GM12892 (cell line): ENCODE measurements at regions not wholly inside any gene's neighbourhood (a gene's known extent, or its start where the extent isn't known, plus 50 kb on each side); places are given as distances from the start of the nearest gene placed in this dataset.

Experiments used
- DNase-seq: peaks from one replicate; pipeline ENCODE4 v3.0.0; 2011; ENCODE audit not compliant: insufficient read length
- FAIRE-seq: peaks from 2 replicates; lab custom pipeline; 2011; peaks lifted over from hg19 to GRCh38; lab: Jason Lieb, UNC
- POLR2A ChIP-seq: IDR thresholded peaks from 2 replicates; pipeline ENCODE4 v1.6.1; 2011; ENCODE audit warnings: low read depth, low read length, control low read depth
- POLR2AphosphoS5 ChIP-seq: IDR thresholded peaks from 2 replicates; pipeline ENCODE4 v1.6.1; 2011; ENCODE audit warnings: low read depth, low read length, control low read depth
- TAF1 ChIP-seq: IDR thresholded peaks from 2 replicates; pipeline ENCODE4 v1.6.1; 2011; ENCODE audit warnings: low read depth, mild to moderate bottlenecking, control low read depth, low read length, borderline replicate concordance

- DNase-seq (no peak), FAIRE-seq (no peak)
- TF ChIP-seq POLR2AphosphoS5 = no peak
- TF ChIP-seq POLR2A = no peak
- TF ChIP-seq TAF1 = no peak
Measured at GRCh38 chr6:97841763-97842162, 558.7 kb upstream of the MMS22L start.

GRCh38 chr6:97842521-97842920 lies 559.5 kb upstream of the MMS22L start:
- TF ChIP-seq POLR2AphosphoS5 = no peak
- TF ChIP-seq POLR2A = no peak
- no peak for TF ChIP-seq TAF1
- no peak for FAIRE-seq
- no peak for DNase-seq

GRCh38 chr6:97849390-97849789 lies 566.4 kb upstream of the MMS22L start:
- TF ChIP-seq TAF1 (no peak), POLR2AphosphoS5 (no peak), POLR2A (no peak)
- no peak for DNase-seq
- FAIRE-seq = no peak

GRCh38 chr6:97850458-97851212 lies 567.6 kb upstream of the MMS22L start:
- no peak for FAIRE-seq
- TF ChIP-seq POLR2AphosphoS5 (no peak), POLR2A (no peak), TAF1 (no peak)

GRCh38 chr6:97863697-97864096 lies 580.7 kb upstream of the MMS22L start:
- TF ChIP-seq TAF1 = no peak
- no peak for TF ChIP-seq POLR2A
- TF ChIP-seq POLR2AphosphoS5 = no peak
- FAIRE-seq = no peak
- DNase-seq = no peak

More at GRCh38 chr6:97850458-97851212, 567.6 kb upstream of the MMS22L start:
- DNase-seq = no peak

DNA sequence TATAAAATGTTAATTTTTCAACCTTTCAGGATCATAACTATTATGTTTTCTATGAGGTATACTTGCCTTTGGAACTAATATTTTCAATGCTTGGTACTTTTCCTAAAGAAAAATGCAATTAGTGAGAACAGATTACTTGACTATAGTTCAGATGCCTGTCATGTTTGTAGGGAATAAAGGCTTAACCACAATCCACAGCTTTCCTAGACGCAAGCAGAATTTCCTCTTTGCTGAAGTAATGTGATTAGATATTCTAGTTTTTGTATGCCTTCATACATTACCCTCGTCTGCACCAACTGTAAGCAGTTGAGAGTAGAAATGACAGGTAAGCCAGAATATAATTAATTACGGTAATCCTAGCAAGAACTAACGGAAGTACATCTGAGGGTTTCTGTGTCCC lies 581.4 kb upstream of the MMS22L start:
- DNase-seq (no peak), FAIRE-seq (no peak)
- TF ChIP-seq TAF1 = no peak
- no peak for TF ChIP-seq POLR2AphosphoS5
- TF ChIP-seq POLR2A = no peak

GRCh38 chr6:97864826-97865225 lies 581.8 kb upstream of the MMS22L start:
- TF ChIP-seq POLR2A = no peak
- TF ChIP-seq POLR2AphosphoS5 = no peak
- no peak for TF ChIP-seq TAF1
- DNase-seq = no peak
- no peak for FAIRE-seq

DNA sequence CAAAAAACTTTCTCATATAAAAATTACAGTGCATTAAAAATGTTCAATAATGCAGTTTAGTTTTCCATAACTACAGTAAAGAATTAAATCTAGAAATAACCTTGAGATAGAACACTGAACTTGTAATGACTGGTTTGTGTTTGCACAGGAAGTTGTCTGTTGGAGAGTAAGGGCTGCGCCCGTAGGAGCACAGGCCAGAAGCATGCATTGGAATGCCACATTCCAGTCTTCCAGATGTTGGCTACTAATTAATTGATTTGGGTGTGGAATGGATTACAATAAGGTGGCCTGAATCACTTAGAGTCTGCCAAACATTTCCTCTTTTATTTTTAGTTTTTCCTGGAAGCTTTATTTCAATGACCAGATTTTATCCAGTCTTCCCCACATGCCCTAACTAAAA lies 582.6 kb upstream of the MMS22L start:
- TF ChIP-seq TAF1 = no peak
- TF ChIP-seq POLR2A = no peak
- no peak for TF ChIP-seq POLR2AphosphoS5
- DNase-seq (no peak), FAIRE-seq (no peak)

- TF ChIP-seq POLR2A (no peak), TAF1 (no peak), POLR2AphosphoS5 (no peak)
- DNase-seq (no peak), FAIRE-seq (no peak)
Measured at GRCh38 chr6:97866616-97867015, 583.6 kb upstream of the MMS22L start.

- FAIRE-seq (no peak), DNase-seq (no peak)
- TF ChIP-seq TAF1 = no peak
- no peak for TF ChIP-seq POLR2AphosphoS5
- TF ChIP-seq POLR2A = no peak
Measured at GRCh38 chr6:97867177-97867576, 584.2 kb upstream of the MMS22L start.

DNA sequence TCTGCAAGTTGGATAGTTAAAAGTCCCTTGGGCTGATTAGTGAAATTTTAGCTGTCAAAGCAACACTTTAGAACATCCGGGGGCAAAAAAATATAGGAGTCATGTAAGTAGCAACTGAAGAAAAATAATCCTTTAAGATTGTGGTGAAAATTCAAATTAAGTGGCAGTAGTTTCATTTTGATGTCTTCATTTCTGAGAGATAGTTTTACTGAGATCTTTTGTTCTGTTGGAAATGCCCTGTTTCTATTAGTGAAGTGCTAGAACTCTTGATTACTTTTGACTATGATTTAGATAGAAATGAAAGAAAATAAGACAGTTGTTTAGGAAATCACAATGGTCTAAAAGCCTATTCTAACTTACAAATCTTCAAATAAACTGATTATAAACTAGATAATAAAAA lies 587.3 kb upstream of the MMS22L start:
- FAIRE-seq (no peak), DNase-seq (no peak)

GRCh38 chr6:97876711-97877110 lies 593.7 kb upstream of the MMS22L start:
- TF ChIP-seq POLR2A = no peak
- no peak for TF ChIP-seq TAF1
- no peak for TF ChIP-seq POLR2AphosphoS5
- no peak for DNase-seq
- FAIRE-seq = no peak

More for the DNA sequence above, 587.3 kb upstream of the MMS22L start:
- TF ChIP-seq POLR2AphosphoS5 (no peak), TAF1 (no peak), POLR2A (no peak)
